ENCODE measurements at regions not wholly inside any gene's neighbourhood (a gene's known extent, or its start where the extent isn't known, plus 50 kb on each side); places are given as distances from the start of the nearest gene placed in this dataset.

- no peak for TF ChIP-seq CTCF (IDR thresholded peaks at IDR 0.05; ENCODE audit: low read depth, low read length, poor library complexity, severe bottlenecking)
- no peak for TF ChIP-seq EZH2phosphoT487 (IDR thresholded peaks at IDR 0.05; ENCODE audit: borderline replicate concordance, low read length)
Measured at GRCh38 chr22:49657275-49657973, 170.2 kb downstream of the BRD1 start.
